AG04449 (cell line): ENCODE measurements at regions not wholly inside any gene's neighbourhood (a gene's known extent, or its start where the extent isn't known, plus 50 kb on each side); places are given as distances from the start of the nearest gene placed in this dataset.

Source experiments
- CTCF ChIA-PET: fragments of 350-600 bp; formaldehyde crosslinking; extraction: SDS; loops from one replicate; lab custom pipeline; 2021; ENCODE audit warnings: antibody characterized with exemption; lab: Yijun Ruan, JAX
- POLR2A ChIA-PET: fragments of 400-600, 350-600 bp; formaldehyde crosslinking; extraction: SDS; loops from one replicate; lab custom pipeline; 2020; ENCODE audit warnings: antibody characterized with exemption, inconsistent platforms; lab: Yijun Ruan, JAX
- DNase-seq: peaks from one replicate; pipeline ENCODE4 v3.0.0-alpha.2; 2010; ENCODE audit warnings: low read depth, low spot score
- H3K4me3 ChIP-seq: 2 replicates; pipeline ENCODE4 v1.5.1; 2011; ENCODE audit warnings: low read depth, mild to moderate bottlenecking, control low read depth, low read length
- TF ChIP-seq, protein P1 (sequence below): IDR thresholded peaks from one replicate; pipeline ENCODE4 v1.5.1; 2011; ENCODE audit warnings: mild to moderate bottlenecking, moderate library complexity, low read length, control low read depth, inconsistent platforms; ENCODE audit not compliant: insufficient read depth; ENCODE audit errors: missing control alignments

DNA sequence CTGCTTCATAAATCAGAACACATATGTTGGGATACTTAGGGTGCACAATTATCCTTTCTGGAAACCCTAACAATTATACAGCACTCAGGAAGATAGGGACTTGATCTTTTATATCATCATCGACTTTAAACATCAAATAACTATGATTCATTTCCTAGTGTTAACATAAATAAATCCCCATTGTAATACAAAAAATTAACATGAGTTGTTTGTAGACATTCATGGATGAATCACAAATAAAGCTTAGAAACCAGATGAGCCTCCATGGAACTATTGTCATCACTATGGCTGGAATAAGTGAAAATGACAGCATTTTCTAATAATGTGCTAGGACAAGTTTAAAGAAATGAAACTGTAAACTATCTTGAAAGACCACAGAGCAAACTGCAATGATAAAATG, 821.7 kb downstream of the GATA3 start:
- H3K4me3 ChIP-seq: no peak overlapping the region
- ChIA-PET CTCF (no interaction called here), POLR2A (no interaction called here)
- TF ChIP-seq, protein P1, sequence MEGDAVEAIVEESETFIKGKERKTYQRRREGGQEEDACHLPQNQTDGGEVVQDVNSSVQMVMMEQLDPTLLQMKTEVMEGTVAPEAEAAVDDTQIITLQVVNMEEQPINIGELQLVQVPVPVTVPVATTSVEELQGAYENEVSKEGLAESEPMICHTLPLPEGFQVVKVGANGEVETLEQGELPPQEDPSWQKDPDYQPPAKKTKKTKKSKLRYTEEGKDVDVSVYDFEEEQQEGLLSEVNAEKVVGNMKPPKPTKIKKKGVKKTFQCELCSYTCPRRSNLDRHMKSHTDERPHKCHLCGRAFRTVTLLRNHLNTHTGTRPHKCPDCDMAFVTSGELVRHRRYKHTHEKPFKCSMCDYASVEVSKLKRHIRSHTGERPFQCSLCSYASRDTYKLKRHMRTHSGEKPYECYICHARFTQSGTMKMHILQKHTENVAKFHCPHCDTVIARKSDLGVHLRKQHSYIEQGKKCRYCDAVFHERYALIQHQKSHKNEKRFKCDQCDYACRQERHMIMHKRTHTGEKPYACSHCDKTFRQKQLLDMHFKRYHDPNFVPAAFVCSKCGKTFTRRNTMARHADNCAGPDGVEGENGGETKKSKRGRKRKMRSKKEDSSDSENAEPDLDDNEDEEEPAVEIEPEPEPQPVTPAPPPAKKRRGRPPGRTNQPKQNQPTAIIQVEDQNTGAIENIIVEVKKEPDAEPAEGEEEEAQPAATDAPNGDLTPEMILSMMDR: no peak
- no peak for DNase-seq

DNA sequence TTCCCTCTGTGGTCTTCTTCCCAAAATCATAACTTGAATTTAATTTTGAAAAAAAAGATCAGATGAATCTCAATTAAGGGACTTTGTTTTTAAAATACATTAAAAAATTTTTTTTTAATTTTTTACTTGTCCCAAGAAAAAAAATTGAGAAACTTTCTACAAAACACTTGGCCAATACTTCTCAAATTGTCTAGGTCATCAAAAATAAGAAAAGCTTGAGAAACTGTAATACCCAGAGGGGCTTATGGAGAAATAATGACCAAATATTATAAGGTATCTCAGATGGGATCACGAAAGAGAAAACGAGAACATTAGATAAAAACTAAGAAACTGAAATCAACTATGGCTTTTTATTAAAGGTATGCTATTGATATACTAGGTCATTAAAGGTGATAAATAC, 835.0 kb downstream of the GATA3 start:
- POLR2A ChIA-PET: no interaction called here
- CTCF ChIA-PET: no interaction called here
- no peak for DNase-seq
- TF ChIP-seq, protein P1: no peak
- H3K4me3 ChIP-seq: no peak overlapping the region

DNA sequence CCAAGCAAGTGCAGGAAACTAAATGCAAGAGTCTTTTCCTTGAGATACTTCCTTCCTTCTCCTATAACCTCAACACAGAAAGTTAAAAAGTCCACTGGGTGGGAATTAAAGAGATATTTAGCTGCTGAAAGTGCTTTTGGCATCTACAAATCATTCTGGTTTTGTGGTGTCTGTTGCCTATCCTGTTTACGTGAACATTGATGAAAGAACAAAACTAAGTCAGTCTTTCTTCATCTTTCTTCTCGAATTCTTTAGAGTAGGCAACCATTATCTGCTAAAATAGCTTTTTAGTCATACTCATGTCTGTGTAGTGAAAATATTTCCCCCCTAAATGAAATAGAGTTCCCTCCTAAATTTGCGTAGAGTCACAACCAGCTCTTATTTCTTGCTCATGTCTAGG, 838.6 kb downstream of the GATA3 start:
- ChIA-PET CTCF (no interaction called here), POLR2A (no interaction called here)
- no peak overlapping the region for H3K4me3 ChIP-seq
- no peak for DNase-seq
- TF ChIP-seq, protein P1: no peak

DNA sequence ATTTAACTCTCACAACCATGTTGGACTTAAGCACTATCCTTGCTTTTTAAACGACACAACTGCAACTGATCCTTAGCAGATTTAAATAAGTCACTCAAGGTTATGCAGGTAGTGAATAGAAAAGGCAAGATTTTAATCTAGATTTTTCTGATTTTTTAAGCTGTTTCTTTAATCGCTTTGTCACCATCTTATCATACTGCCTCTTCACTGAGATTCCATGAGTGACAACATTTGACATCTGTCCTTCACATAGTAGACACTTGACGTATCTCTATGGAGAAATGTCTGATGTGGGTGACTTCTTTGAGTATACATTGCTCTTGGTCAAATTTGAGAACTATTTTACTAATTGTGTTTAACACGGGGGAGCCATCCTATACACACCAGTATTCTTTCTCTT, 839.7 kb downstream of the GATA3 start:
- no peak for DNase-seq
- TF ChIP-seq, protein P1: no peak
- H3K4me3 ChIP-seq: no peak overlapping the region
- ChIA-PET CTCF (no interaction called here), POLR2A (no interaction called here)

DNA sequence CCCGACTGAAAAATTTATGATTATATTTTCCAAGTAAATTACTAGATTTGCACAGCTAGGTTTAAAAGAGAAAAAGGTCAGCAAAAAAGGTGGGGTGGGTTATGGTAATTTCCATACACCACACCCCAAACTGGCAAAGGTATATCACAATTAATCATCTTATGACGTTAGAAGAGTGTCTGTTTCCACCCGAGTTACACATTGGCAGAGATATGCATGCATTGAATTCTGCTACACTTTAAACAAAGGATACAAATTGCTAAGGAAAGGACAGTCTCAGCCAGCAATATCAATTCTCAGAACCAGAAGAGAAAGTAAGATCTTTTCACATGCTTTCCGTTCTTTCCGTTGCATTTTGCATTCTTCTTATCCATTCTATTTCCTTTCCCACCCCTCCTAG, 843.3 kb downstream of the GATA3 start:
- no peak overlapping the region for H3K4me3 ChIP-seq
- TF ChIP-seq, protein P1: no peak
- ChIA-PET POLR2A (no interaction called here), CTCF (no interaction called here)
- DNase-seq: no peak

DNA sequence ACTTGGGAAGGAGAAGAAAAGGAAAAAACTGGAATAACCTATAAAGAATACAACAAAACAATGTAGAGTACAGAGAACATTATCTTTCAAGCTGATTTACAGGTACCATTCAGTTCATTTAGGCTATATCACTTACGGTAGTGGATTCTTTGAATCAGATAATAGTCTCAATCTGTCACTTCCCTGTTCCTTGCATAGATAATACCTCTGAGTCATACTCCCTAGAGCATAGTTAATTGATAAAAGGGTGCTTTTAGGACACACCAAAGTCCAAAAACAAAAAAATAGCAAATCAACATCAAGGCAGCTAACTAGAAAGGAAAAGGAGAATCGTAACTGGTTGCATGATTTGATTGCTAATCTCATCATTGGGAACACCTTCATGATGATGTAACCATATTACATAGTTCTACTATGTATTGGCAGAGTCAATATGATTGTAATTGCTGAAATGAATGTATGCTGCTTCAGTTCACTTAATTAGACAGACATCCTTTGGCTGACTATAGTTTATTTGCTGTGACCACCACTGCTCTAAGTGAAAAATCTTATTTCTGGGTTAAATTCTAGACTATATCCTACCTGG, 844.4 kb downstream of the GATA3 start:
- DNase-seq: no peak
- H3K4me3 ChIP-seq: no peak overlapping the region
- TF ChIP-seq, protein P1: no peak
- ChIA-PET CTCF (no interaction called here), POLR2A (no interaction called here)
